ENCODE measurements at regions not wholly inside any gene's neighbourhood (a gene's known extent, or its start where the extent isn't known, plus 50 kb on each side); places are given as distances from the start of the nearest gene placed in this dataset.

DNA sequence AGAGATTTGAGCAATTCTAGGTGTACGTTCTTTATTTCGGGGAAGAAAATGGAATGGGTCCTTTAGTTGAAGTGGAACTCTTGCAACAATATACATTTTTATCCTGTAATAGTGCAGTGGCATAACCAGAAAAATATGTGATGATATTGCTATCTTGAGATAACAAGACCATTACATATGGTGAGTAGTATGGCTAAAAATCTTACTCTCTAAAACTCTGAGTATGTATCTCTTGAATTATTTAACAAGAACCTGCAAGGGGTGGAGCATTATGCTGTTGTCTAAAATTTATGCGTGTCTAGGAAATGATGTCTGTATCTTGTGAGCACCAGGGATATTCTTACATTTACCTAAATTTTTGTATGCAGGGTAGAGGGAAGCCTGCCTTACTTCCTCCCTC is 68.4 kb upstream of the SLC4A10 start:
- Histone ChIP-seq H2BK15ac (ENCODE audit: low read depth, low read length) (no peak overlapping the region), H3K4me1 (ENCODE audit: insufficient read depth, low read length) (peaks cover 3% of the 10 kb centered on the region; the same call in 1 of the 2 replicates), H2BK12ac (ENCODE audit: insufficient read length, low read depth, low read length) (no peak overlapping the region), H4K8ac (replicated peaks; ENCODE audit: insufficient read length, low read depth, low read length) (no peak overlapping the region), H3T11ph (ENCODE audit: low read length) (no peak overlapping the region), H4K20me1 (ENCODE audit: control insufficient read depth, insufficient read depth, insufficient read length) (no peaks in the 10 kb centered on the region), H2BK120ac (ENCODE audit: low read depth, low read length, poor library complexity, severe bottlenecking) (no peak overlapping the region), H3K27me3 (ENCODE audit: insufficient read depth, low read length) (no peaks in the 10 kb centered on the region), H3K4me2 (ENCODE audit: insufficient read depth, insufficient read length, low read length) (no peak overlapping the region), H3K9ac (ENCODE audit: extremely low read depth, insufficient read length, low read length) (no peak overlapping the region), H3K79me1 (ENCODE audit: insufficient read depth, low read depth, low read length, poor library complexity, severe bottlenecking) (no peaks in the 10 kb centered on the region), H3K79me2 (ENCODE audit: insufficient read depth, low read length) (no peaks in the 10 kb centered on the region), H3K23me2 (ENCODE audit: insufficient read length, low read depth, low read length, poor library complexity, severe bottlenecking) (no peaks in the 10 kb centered on the region), H2BK5ac (ENCODE audit: insufficient read length, low read length) (no peak overlapping the region), H2BK20ac (ENCODE audit: low read depth, low read length, poor library complexity, severe bottlenecking) (no peak overlapping the region), H4K91ac (ENCODE audit: insufficient read length, low read depth, low read length) (no peak overlapping the region), H3K23ac (ENCODE audit: insufficient read length, low read depth, low read length) (no peak overlapping the region), H3K18ac (ENCODE audit: insufficient read length, low read depth, low read length) (no peak overlapping the region), H3K9me3 (ENCODE audit: control insufficient read depth, low read depth, low read length) (no peaks in the 10 kb centered on the region), H3K4ac (ENCODE audit: low read depth, low read length) (no peak overlapping the region), H3K27ac (ENCODE audit: insufficient read length, low read depth, low read length) (no peak overlapping the region), H4K5ac (ENCODE audit: insufficient read length, low read depth, low read length) (no peak overlapping the region), H3K56ac (ENCODE audit: insufficient read length, low read depth, low read length) (no peak overlapping the region), H2AK5ac (ENCODE audit: insufficient read length, low read length) (no peak overlapping the region), H3K14ac (ENCODE audit: insufficient read depth, low read length) (no peak overlapping the region), H2AFZ (ENCODE audit: low read length) (no peak overlapping the region)
- Mint-ChIP-seq H3K27me3 (ENCODE audit: low read depth) (no peaks in the 10 kb centered on the region), H3K27ac (no peak overlapping the region), H3K4me3 (no peak overlapping the region), H3K4me1 (peaks cover 10 to 12% of the 10 kb centered on the region in 2 experiments), H3K36me3 (ENCODE audit: insufficient read depth in 1 of 3, low read depth in 3 of 3) (0 out of 7 replicates have a peak, but pooled peaks cover 0 to under 1% (median 0%) of the 10 kb centered on the region in 3 experiments), H3K9me3 (peaks cover 0 to under 1% of the 10 kb centered on the region in 2 experiments; a peak in 3 of 5 replicates)
- no peak for TF ChIP-seq CTCF (conservative IDR thresholded peaks at IDR 0.05)
- WGBS (ENCODE audit: extremely low coverage, insufficient read length, low lambda C conversion rate), result no CpG with 5 or more reads among the region's 3 CpGs
- no peak for DNase-seq

Data from H9 (cell line).